ENCODE measurements at regions not wholly inside any gene's neighbourhood (a gene's known extent, or its start where the extent isn't known, plus 50 kb on each side); places are given as distances from the start of the nearest gene placed in this dataset.

GRCh38 chr3:177565981-177566380 is 368.7 kb upstream of the TBL1XR1 start:
- H3K27ac Mint-ChIP-seq: no peak overlapping the region
- CTCF ChIA-PET: no interaction called here
- no peak for ATAC-seq
- POLR2A ChIA-PET: no interaction called here
- H3K4me3 Mint-ChIP-seq: no peak overlapping the region
- peaks cover 17% of the 10 kb centered on the region for H3K9me3 Mint-ChIP-seq
- H3K36me3 Mint-ChIP-seq: peaks cover 11% of the 10 kb centered on the region
- peaks cover 43% of the 10 kb centered on the region for H3K4me1 Mint-ChIP-seq
- no peaks in the 10 kb centered on the region for H3K27me3 Mint-ChIP-seq (ENCODE audit: low read depth)
- DNase-seq (ENCODE audit: low spot score): no peak
- no peak for TF ChIP-seq ZNF232 (CRISPR knock-in tag; IDR thresholded peaks at IDR 0.05)
- no peak for TF ChIP-seq ZNF425 (CRISPR knock-in tag; conservative IDR thresholded peaks at IDR 0.05)

GRCh38 chr3:177567833-177568232 is 370.6 kb upstream of the TBL1XR1 start:
- H3K4me3 Mint-ChIP-seq: no peak overlapping the region
- H3K36me3 Mint-ChIP-seq: peaks cover 11% of the 10 kb centered on the region
- ChIA-PET CTCF (no interaction called here), POLR2A (no interaction called here)
- TF ChIP-seq ZNF219 (CRISPR knock-in tag; IDR thresholded peaks at IDR 0.05; ENCODE audit: borderline replicate concordance) (no peak), ZNF512 (CRISPR knock-in tag; IDR thresholded peaks at IDR 0.05; ENCODE audit: borderline replicate concordance) (no peak), NR3C1 (CRISPR knock-in tag; conservative IDR thresholded peaks at IDR 0.05; ENCODE audit: low read depth) (no peak), TCF7 (CRISPR knock-in tag; IDR thresholded peaks at IDR 0.05; ENCODE audit: low read depth) (no peak), AFF4 (CRISPR knock-in tag; IDR thresholded peaks at IDR 0.05; ENCODE audit: borderline replicate concordance) (no peak), ZNF416 (CRISPR knock-in tag; IDR thresholded peaks at IDR 0.05) (no peak)
- TF ChIP-seq, protein P1, sequence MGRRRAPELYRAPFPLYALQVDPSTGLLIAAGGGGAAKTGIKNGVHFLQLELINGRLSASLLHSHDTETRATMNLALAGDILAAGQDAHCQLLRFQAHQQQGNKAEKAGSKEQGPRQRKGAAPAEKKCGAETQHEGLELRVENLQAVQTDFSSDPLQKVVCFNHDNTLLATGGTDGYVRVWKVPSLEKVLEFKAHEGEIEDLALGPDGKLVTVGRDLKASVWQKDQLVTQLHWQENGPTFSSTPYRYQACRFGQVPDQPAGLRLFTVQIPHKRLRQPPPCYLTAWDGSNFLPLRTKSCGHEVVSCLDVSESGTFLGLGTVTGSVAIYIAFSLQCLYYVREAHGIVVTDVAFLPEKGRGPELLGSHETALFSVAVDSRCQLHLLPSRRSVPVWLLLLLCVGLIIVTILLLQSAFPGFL (CRISPR knock-in tag; IDR thresholded peaks at IDR 0.05; ENCODE audit: borderline replicate concordance): no peak
- TF ChIP-seq, protein P2, sequence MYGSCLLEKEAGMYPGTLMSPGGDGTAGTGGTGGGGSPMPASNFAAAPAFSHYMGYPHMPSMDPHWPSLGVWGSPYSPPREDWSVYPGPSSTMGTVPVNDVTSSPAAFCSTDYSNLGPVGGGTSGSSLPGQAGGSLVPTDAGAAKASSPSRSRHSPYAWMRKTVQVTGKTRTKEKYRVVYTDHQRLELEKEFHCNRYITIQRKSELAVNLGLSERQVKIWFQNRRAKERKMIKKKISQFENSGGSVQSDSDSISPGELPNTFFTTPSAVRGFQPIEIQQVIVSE (CRISPR knock-in tag; IDR thresholded peaks at IDR 0.05; ENCODE audit: borderline replicate concordance): no peak
- H3K4me1 Mint-ChIP-seq: peaks cover 47% of the 10 kb centered on the region
- no peak for ATAC-seq
- no peak overlapping the region for H3K27ac Mint-ChIP-seq
- no peak for DNase-seq (ENCODE audit: low spot score)
- H3K9me3 Mint-ChIP-seq: peaks cover 17% of the 10 kb centered on the region
- H3K27me3 Mint-ChIP-seq (ENCODE audit: low read depth): no peaks in the 10 kb centered on the region

GRCh38 chr3:177569193-177569592 is 371.9 kb upstream of the TBL1XR1 start:
- H3K4me1 Mint-ChIP-seq: peaks cover 37% of the 10 kb centered on the region
- POLR2A ChIA-PET: no interaction called here
- no peak overlapping the region for H3K27ac Mint-ChIP-seq
- DNase-seq (ENCODE audit: low spot score) (no peak), ATAC-seq (no peak)
- H3K27me3 Mint-ChIP-seq (ENCODE audit: low read depth): no peaks in the 10 kb centered on the region
- CTCF ChIA-PET: no interaction called here
- peaks cover 17% of the 10 kb centered on the region for H3K9me3 Mint-ChIP-seq
- no peak overlapping the region for H3K4me3 Mint-ChIP-seq
- peaks cover 11% of the 10 kb centered on the region for H3K36me3 Mint-ChIP-seq
- no peak for TF ChIP-seq MLX (CRISPR knock-in tag; IDR thresholded peaks at IDR 0.05)
- TF ChIP-seq AFF4 (CRISPR knock-in tag; IDR thresholded peaks at IDR 0.05; ENCODE audit: borderline replicate concordance): no peak
- TF ChIP-seq, protein P1 (CRISPR knock-in tag; IDR thresholded peaks at IDR 0.05; ENCODE audit: borderline replicate concordance): no peak
- no peak for TF ChIP-seq PRRX2 (CRISPR knock-in tag; IDR thresholded peaks at IDR 0.05)
- TF ChIP-seq E2F4 (CRISPR knock-in tag; IDR thresholded peaks at IDR 0.05; ENCODE audit: borderline replicate concordance, low read depth): no peak
